Upper lobe of left lung (tissue), 4 donors: ENCODE measurements at regions not wholly inside any gene's neighbourhood (a gene's known extent, or its start where the extent isn't known, plus 50 kb on each side); places are given as distances from the start of the nearest gene placed in this dataset.

Experiments
- POLR2A ChIP-seq, 4 donors: fragments of 450-650 bp; IDR thresholded peaks; one replicate each; pipeline ENCODE4 v1.5.1; 2016 to 2017; ENCODE audit warnings: antibody characterized with exemption in 4 of 4, mild to moderate bottlenecking in 2 of 4
- POLR2AphosphoS5 ChIP-seq, 2 donors: sonication (generic); formaldehyde crosslinking; IDR thresholded peaks; one replicate each; pipeline ENCODE4 v1.5.1; 2017; ENCODE audit warnings: antibody characterized with exemption in 2 of 2

DNA sequence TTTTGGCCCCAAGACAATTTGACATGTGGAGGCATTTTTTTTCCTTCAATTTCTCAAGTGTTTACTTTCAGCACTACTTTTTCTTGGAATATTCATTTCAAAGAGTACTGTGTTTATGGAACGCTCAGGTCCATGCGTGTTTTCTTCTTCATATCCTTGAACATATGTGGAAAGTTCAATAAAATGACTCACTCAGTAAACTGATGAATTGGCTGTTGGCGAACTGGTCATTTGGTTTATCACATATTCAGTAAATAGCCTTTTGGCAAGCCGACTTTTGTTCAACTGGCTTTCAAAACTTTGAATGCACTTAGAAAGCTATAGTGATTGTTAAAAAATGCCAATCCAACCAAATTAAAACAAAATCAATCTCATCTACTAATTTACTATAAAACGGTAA lies 964.6 kb upstream of the SLC35B3 start:
- no peak for TF ChIP-seq POLR2A (IDR thresholded peaks at IDR 0.05)
- TF ChIP-seq POLR2AphosphoS5 (IDR thresholded peaks at IDR 0.05), result no peak
